T follicular helper cell (primary cell): ENCODE measurements at regions not wholly inside any gene's neighbourhood (a gene's known extent, or its start where the extent isn't known, plus 50 kb on each side); places are given as distances from the start of the nearest gene placed in this dataset.
"Not testable (repeated sequence)": the region's sequence is repeated elsewhere in the genome, so short reads cannot be mapped to it uniquely, and the experiment has no call there.

Source experiments
- DNase-seq: peaks from one replicate; pipeline ENCODE4 v3.0.0-alpha.2; 2020; ENCODE audit warnings: low read depth

DNA sequence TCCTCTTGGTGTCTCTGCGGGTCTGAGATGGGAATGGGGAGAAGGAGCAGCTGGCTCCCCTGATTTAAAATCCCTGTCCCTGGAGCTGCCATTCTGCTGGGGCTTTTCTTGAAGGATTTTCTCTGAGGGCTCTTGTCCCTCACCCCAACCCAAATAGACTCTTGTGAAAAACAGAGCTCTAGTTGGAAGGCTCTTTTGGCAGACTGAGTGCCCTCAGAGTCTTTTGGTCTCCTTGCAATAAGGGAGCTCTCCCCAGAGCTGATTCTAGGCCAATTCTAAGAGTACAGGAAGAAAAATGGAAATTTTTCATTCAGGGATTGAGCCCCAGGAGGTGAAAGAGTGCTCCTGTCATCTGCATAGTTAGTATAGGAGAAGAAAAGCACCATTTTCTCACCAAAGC lies 238.3 kb downstream of the COG6 start:
- DNase-seq: no peak

DNA sequence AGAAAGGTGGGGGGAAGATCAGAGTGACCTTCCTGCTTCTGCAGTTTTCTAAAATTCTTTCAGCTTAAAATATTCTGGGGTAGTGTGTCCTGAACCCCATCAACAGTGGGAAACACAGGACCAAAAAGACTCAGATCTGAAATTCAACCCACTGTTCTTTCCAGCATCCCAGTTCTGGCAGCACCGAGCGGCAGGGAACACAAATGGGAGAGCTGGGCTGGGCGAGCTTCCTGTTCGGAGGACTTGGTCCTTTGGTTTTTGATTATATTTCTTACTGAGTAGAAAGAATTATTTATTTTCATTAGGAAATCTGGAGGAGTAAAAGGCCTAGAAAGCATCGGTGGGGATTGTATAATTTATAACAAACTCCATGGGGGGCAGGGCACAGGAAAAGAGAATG lies 239.1 kb downstream of the COG6 start:
- DNase-seq: no peak

DNA sequence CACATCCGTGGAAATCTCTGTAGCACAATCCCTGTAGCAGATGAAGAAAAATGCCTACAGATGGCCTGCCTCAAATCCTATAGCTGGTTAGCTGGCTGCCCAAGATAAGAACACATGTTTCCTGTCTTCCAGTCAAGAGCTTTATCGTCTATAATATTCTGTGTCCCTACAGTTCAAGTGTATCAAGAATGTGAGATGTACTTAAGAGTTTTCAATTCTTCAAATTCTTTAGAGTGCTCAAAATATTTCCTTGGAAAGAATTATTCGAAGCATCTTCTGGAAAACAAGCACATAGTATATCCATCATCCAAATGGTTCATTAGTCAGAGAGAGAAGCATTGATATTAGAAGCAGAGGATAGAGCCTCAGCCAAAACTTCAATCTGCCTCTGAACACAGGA lies 239.8 kb downstream of the COG6 start:
- DNase-seq: no peak

DNA sequence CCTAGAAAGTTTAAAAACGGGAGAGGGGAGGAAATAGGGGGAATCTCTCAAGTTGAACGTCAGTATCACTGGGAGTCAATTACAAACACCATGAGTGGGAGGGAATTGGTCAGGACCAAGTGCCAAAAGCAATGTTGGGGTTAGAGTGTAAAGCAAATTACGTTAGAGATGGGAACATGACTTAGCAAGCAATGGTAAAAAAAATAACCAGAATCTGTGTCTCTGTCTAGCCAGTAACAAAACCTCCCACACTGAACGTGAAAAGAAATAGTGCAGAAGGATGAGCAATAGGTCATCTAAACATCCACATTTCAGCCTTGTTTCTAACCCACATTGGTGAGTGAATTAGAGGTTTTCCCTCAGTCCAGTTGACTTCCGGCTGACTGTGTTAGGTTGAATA lies 242.2 kb downstream of the COG6 start:
- no peak for DNase-seq

DNA sequence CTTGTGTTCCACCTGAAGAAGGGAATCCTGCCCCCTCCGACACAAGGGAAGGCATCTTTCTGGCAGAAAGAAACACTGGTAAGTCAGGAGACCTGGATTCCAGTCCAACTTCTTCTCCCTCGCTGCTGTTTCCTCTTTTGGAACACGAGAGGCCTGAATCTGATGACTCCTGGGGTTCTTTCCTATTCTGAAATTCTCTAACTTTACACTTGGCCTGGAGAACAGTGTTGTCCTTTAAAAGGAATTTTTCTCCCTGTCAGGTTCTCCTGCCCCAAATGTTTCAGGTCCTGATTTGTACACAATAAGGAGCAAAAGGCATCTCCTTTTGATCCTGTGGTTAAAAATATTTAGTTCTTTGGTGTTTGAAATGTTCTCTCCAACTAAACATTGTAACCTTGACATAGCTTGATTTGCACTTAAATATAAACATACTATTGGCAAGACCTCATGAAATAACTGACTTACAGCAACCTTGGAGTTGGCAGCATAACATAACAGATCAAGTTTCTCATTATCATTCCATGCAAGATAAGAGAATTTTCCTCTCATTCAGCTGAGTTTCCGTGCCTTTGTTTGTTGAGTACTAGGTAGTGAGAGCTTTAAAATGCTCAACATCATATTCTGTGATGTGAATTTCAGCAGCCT lies 244.8 kb downstream of the COG6 start:
- no peak for DNase-seq

DNA sequence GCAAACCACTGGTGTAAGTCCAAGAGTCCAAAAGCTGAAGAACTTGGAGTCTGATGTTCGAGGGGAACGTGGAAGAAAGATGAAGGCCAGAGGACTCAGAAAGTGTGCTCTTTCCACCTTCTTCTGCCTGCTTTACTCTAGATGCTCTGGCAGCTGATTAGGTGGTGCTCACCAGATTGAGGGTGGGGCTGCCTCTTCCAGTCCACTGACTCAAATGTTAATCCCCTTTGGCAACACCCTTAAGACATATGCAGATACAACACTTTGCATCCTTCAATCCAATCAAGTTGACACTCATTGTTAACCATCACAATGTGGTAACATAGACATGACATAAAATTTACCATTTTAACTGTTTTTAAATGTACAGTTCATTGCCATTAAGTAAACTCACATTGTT lies 249.5 kb downstream of the COG6 start:
- DNase-seq: no peak

DNA sequence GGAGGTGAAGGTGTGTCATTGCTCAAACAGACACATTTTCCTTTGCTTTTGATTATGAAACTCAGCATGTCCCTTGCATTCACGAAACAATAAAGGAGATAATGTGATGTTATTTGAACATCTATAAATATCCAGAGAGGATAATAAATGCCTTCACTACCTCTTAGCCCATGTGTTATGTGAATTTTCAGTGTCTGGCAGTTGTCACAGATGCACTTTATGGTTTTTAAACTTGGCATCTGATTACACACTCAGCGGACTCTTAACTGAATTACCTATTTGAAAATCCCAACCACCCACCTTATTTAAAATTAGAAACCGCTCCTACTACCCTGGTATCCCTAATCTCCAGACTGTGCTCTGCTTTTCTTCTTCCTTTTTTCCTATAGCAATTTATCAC lies 254.2 kb downstream of the COG6 start:
- DNase-seq: no peak

- DNase-seq: no peak
Observed at GRCh38 chr13:39910041-39910440, 254.6 kb downstream of the COG6 start.

DNA sequence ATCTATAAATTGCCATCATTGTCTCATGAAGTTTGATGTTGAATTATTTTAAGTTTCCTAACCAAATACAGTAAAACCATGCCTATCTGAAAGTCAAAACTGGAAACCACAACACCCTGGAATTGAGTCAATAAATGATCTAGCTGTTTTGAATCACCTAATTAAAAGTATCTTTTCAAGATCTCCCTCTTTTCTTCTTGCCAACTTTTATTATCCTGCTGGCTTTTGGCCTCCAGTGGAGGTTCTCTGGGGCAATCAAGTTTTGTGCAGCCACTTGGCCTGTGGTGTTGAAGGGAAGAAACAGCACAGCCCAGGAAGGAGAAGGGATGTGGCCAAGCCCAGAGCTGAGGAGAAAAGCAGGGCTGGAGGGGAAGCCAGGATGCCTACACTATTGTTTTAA lies 255.4 kb downstream of the COG6 start:
- DNase-seq: no peak

DNA sequence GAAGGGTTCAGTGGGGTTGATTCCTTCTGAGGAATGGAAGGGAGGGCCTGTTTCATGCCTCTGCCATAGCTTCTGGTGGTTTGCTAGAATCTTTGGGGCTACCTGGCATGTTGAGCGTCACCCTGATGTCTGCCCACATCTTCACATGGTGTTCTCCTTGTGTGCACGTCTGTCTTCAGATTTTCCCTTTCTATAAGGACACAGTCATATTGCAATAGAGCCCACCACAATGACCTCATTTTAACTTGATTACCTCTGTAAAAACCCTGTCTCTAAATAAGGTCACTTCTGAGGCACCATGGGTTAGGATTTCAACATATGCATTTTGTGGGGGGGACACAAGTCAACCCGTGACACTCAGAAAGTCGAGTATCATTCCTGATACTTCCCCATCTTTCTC lies 257.9 kb downstream of the COG6 start:
- no peak for DNase-seq

- no peak for DNase-seq
Observed at GRCh38 chr13:39913928-39914327, 258.5 kb downstream of the COG6 start.

DNA sequence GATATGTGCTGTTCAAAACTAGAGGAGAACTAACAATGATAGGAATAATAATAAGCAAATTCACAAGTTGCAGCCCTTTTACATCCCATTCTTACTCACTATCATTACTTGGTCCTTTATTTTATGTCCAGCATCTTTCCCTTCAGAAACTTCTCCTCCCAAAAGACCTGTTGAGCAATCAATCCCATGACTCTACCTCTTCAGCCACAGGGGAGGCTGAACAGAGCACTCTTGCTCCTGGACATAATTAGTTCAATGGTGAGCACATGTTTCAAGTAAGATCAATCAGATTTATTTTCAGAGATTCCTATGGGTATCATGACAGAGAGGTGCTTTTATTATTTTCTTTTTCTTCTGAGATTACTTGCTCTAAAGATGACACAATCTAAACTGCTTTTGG lies 260.0 kb downstream of the COG6 start:
- no peak for DNase-seq

DNA sequence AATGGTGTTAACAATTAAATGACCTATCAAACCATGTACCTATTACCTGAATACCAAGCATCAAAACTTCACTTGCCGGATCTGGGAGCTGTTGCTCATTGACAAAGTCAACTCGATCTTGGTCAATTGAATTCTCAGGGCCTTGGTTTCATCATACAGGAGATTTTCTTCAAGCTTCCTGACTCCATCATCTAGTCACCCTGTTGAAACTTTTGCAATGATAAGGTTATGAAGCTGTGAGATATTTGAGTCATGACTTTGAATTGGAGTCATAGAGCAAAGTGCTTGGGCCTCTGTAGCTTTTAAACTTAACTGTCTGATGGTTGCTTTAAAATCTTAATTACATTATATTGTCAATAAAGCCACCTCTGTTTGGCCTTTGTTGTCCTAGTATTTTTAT lies 260.9 kb downstream of the COG6 start:
- no peak for DNase-seq

DNA sequence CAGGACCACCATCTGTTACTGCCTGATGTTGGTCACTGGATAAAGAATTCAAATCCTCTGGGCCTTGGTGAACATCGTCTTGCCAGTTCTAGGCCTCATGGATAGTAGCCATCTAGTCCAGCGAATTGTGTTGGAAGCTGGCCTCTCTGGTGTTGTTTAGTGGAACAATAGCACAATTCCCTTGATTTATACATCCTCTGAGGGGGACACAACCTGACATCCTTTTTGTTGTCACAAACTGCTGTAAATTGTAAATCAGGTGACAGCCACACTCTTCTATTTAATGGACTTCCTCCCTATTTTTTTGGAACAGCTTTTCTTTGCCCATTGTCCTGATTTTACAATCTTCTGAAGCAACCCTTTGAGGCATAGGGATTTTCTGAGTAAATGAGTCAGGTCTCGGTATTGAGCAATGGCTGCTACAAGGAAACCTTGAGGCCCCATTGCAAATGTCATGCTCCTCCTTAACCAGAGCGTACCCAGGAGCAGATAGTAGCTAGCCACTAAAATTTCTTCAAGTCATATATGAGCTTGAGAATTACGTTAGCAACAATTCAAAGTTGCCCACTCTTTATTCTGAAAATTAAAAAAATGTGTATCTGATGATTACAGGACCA lies 263.3 kb downstream of the COG6 start:
- no peak for DNase-seq

DNA sequence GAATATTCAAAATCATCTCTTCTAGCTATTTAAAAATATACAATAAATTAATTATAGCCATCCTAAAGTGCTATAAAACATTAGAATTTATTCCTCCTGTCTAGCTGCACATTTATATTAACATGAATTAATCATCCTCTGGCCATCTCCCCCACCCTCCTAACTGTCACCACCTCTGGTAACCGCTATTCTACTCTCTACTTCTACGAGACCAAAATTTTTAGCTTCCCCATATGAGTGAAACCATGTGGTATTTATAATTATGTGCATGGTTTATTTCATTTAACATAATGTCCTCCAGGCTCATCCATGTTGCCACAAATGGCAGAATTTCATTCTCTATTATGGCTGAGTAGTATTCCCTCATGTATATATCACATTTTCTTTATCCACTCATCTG lies 265.2 kb downstream of the COG6 start:
- no peak for DNase-seq

- DNase-seq: no peak
Observed at GRCh38 chr13:39926345-39926744, 270.9 kb downstream of the COG6 start.

DNA sequence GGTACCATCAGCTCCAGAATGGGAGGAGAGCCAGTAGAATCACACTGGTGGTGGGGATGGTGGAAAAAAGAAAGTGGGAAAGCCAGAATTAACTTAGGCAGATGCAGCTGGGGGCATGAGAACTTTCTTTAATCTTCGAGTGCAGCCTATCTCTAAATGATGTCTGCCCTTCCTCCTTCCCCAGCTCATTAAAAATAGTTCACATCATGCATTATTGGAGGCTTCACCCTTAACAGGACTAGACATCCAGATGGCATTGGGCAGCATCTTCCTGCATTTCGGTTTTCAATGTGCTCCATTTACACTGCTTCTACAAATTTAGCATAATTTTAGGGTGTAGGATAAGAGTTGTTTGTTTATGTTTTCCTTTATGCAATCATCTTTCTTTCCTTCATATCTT lies 272.8 kb downstream of the COG6 start:
- DNase-seq: no peak

DNA sequence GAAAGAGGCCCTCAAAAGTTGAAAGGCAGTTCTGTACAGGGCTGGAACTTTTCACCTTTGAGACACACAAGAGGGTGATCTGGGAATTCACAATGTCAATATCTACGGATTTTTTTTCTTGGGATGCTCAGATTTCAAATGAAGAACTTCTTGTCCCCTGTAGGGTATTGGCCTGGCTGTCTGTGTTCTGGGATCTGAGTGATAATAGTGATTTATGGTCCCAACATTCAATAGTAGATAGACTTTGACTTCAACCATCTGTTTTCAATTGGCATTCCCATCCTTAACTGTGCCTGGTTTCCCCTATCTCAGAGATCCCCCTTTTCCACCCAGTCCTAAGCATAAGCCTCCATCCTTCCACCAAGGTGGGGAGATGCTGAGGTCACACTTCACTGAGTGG lies 274.1 kb downstream of the COG6 start:
- DNase-seq: no peak

- no peak for DNase-seq
Observed at GRCh38 chr13:39930060-39930459, 274.6 kb downstream of the COG6 start.

- no peak for DNase-seq
Observed at GRCh38 chr13:39930544-39931444, 275.3 kb downstream of the COG6 start.

DNA sequence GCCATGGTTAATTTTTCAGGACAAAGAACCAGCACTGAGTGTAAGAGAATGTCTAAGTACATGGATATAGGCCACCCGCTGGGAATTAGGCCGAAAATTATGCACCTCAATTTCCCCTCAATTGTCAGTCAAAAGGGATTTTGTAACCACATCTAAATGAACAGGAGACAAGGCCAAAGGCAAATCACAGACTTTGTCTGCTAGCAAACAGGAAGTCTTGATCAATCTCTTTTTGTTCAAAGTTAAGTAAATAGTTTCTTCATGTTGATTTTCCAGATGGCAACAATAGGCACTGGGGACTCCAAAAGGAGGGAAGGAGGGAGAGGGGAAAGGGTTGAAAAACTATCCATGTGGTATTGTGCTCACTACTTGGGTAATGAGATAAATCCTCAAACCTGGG lies 276.0 kb downstream of the COG6 start:
- DNase-seq: no peak

DNA sequence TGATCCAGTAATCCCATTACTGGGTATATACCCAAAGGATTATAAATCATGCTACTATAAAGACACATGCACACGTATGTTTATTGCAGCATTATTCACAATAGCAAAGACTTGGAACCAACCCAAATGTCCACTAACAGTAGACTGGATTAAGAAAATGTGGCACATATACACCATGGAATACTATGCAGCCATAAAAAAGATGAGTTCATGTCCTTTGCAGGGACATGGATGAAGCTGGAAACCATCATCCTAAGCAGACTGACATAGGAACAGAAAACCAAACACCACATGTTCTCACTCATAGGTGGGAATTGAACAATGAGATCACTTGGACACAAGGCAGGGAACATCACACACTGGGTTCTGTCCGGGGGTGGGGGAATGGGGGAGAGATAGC lies 277.1 kb downstream of the COG6 start:
- not testable (repeated sequence) for DNase-seq

DNA sequence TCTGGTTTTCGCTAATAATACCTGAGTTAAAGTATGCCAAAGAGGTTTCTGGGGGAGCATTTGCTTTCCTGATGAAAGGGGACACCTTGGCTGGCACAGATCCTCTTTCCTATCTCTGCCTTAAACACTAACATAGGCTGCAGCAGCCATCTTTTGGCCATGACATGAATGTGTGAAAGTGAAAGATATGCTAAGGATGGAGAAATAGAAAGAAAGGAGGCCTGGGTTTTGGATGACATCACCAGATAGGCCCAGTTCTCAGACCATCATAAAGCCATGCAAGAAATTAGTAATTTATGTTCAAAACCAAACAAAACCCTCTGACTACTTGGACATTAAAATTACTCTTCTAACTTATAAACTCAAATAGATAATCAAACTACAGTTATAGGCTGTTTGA lies 279.7 kb downstream of the COG6 start:
- no peak for DNase-seq
